HT-29 (cell line): ENCODE measurements at regions not wholly inside any gene's neighbourhood (a gene's known extent, or its start where the extent isn't known, plus 50 kb on each side); places are given as distances from the start of the nearest gene placed in this dataset.

Experiments
- DNase-seq: peaks from one replicate; pipeline ENCODE4 v3.0.0-alpha.2; 2015; ENCODE audit warnings: low spot score

DNA sequence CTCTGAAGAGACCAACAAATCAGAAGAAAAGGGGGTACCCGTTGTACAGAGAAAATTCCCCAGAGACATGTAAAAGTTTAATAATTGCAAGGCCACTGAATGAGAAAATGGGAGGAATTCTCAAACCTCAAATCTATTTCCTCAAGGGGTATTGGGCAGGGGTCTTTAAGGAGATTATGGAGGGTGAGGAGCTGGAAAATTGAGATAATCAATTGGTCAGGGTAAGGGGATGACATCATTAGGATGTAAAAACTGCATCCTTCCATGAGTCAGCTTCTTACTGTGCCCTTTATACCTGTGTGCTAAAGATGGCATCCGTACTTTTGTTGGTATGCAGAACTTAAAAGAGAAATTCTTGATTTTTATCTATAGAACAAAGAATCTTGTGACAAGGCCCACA lies 641.5 kb downstream of the LRFN5 start:
- DNase-seq, result peak; percentile 19

DNA sequence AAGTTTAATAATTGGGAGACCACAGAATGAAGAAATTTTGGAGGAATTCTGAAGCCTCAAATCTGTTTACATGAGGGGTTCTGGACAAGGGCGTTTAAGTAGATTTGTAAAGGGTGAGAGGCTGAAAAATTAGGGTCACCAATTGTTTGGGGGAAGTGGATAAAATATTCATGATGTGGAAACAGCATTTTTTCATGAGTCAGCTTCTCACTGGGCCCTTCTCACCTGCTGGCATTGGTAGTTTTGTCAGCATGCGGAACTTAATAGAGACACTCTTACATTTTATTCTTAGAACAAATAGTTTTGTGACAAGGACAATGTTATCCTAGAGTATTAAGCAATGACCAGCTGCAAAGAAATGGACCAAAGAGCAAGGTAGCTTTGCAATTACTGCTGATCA lies 634.4 kb downstream of the LRFN5 start:
- no peak for DNase-seq

DNA sequence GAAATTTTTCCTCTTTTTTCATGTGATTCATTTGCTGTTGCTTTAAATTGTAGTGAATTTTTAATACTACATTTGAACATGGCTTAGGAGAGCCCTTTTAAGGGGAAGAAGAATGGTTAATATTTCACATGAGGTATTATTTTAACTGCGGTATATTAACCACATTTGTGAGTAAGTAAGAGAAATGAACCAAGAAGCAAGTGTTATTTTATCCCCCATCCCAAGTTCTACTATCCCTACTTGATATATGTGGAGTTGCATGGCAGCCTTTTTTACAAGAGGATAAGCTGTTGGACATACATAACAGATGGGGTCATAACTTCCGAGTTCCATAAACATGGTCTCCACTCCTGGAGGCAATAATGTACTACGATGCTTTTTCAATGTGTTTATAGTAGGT lies 623.3 kb downstream of the LRFN5 start:
- no peak for DNase-seq

DNA sequence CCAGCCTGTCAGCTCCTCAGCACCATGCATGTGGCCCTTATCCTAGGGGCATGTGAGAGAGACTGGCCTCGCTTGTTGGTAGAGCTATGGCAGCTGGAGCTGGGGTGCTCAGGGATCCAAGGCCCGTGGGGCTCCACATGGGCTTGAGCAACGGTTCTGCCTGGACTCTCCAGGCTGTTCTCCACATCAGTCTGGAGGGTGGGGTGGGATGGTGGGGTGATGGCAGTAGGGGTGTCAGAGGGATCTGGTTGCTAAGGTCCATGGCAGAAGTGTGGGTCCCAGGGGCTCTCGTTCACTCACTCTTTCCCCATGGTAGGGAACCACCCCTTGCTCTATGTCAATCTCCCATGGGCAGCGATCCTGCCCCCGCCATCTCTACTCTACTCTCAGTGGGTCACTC lies 622.6 kb downstream of the LRFN5 start:
- DNase-seq, result no peak

DNA sequence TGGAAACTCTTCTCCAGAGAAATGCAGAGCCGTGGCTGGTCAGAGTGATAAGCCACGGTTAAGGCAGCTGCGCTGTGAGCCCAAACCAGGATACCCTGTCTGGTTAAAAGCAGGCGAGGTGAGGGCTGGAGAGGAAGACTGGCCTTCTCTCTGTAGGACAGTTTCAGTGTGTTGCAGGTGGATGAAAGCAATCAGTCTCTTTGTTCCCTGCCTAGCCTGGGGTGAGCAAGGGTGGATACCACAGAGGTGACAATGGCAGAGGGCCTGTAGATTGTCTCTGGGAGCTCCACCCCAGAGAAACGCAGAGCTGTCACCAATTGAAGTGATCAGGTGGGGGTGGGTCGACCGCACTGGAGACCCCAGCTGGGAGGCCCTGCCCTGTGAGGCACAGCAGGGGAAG lies 621.9 kb downstream of the LRFN5 start:
- no peak for DNase-seq

DNA sequence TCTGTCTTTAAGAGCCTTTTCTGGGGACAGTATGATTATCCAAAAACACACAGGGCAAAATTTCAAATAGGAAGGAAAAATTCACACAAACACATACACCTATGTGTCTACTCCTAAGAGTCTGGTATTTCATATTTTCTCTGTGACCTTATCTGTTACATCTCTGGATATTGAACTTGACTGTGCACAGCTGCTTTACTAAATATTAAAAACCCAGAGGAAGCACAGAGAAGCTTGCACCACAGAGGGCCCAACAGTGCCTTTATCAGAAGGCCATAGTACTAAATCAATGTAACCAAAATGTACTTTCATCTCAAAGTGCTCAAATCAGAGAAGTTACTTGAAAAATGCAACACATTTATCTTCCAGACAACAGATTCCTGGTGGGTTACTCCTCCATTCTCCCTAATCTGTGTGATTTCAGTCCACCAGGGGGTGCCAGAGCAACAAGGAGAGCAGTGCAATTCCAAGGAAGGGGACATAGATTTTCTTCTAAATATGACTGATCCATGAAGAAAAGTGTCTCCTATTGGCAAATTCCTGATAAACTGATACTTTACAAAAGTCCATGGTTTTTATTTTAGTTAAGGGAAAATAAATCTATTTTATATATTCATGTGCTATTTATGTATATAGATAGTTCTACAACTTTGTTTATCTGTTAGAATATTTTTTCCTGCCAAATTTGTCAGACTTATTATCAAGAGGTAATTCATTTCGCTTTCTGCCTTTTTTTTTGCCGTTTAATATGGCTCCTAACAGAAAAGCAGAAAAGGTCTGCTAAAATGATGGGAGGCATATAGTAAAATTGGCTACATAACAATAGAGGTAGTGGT lies 617.6 kb downstream of the LRFN5 start:
- peak; percentile 68 for DNase-seq

DNA sequence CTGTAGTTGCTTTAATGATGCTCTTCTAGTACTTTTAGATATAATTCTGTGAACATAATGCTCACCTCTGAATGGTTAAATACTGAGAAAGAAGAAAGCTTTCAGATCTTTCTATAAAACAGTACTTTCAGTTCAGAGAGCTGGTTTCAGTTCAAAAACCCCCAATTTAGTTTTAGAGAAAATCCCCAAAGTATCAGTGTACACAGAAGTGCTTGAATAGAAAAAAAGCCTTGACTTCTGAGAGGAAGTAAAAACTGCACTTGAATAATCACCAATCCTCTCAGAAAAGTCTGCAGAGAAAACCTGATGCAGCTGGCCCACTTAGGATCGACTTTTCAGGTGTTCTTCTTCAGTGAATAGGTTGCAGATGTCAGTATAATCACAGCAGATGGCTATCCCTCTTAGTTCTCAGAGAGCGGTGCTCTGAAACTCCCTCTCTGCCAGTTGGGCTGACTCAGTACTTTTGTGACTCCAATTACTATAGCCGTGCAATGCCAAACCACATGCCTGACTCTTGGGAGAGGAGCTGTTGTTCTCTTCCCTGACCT lies 616.3 kb downstream of the LRFN5 start:
- DNase-seq, result no peak

DNA sequence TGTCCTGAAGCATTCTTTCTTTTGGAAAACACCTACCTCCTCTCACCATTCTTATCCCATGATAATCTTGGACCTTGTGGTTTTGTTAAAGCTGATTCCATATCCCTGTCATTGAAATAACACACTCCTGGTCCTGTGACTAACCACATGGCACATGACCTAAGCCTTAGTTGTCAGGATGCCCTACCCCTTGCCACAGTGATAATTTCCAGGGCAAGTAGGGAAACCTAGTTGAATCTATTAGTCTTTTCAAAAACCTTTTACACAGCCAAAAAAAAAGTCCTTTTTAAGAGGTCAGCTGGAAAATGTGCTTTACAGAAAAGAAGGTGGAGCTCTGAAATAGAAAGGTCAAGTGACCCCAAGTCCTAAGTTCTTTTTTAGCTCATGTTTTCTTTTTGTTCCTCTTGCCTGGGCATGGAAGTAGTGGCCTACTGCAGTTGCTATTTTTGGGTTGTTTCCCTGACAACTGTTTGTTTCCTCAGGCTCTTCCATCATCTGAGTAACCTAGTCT lies 608.4 kb downstream of the LRFN5 start:
- DNase-seq, result peak; percentile 11

DNA sequence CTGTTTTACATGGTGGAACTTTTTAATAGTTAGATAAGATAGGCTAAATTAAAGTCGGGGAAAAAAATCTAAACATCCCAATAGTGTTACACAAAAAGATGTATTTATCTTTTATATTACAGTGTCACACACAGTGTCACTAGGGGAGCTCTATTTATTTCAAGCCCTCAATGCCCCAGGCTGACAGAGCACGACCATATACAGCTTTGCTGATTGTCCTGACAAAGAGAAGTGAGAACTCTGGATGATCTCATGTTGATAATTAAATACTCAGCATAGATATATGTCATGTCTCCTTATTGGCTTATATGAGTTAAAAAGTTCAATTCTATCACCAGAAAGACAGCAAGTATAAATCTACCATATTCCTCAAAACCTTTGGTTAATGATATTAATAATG lies 594.3 kb downstream of the LRFN5 start:
- no peak for DNase-seq

DNA sequence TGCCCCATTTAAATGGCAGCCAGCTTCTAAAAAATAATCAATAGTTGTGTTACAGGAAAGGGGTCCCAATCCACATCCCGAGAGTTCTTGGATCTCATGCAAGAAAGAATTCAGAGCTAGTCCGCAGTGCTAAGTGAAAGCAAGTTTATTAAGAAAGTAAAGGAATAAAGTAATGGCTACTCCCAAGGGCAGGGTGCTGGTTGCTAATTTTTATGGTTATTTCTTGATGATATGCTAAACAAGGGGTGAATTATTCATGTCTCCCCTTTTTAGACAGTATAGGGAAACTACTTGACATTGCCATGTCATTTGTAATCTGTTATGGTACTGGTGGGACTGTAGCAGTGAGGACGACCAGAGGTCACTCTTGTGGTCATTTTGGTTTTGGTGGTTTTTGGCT lies 591.3 kb downstream of the LRFN5 start:
- DNase-seq, result no peak

DNA sequence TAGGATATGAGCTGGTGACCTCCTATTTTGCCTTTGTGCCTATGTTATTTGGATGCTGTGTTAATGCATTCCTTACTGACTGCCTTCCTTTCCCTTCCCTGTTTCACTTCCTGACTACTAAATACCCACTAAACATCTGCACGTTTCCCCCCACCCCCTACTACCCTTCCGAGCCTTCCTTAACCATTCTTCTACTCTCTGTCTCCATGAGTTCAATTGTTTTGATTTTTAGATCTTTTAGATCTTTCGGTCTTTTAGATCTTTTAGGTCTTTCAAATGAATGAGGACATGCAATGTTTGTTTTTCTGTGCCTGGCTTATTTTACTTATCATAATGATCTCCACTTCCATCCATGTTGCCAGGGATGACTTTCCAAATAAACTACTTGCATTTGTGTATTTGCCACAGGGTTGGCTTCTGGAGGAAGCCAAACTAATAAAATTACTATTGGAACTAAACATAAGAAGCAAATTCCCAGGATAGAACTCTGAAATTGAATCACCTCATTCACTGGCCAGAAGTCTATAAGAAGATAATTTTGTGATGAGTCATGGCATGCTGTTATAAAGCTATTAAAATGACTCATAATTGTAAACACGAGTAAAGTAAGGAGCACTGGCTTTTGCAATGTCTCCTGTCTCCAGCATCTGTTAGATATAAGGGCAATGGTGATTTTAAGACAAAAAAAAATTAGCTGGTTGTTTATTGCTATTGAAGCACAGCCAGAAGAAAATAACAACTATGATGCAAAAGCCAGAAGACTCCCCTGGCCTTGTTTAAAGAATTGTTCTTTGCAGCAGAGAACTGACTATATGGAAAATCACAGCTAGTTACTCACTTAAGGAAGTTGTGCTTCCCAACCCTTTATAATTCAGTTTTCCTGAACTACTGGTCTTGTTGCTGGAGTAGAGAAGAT lies 586.3 kb downstream of the LRFN5 start:
- DNase-seq, result peak; percentile 67

DNA sequence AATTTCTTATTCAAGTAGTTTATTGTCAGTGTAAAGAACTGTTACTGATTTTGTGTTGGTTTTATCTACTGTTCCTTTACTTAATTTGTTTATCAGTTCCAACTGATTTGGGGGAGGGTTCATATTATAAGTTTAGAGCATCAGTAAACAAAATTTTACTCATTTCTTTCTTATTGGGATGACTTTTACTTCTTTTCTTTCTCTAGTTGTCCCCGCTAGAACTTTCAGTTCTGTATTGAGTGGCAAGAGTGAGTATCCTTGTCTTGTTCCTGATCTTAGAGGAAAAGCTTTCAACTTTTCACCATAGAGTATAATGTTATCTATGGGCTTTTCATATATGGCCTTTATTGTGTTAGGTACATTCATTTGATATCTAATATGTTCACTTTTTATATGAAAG lies 584.1 kb downstream of the LRFN5 start:
- DNase-seq, result no peak

DNA sequence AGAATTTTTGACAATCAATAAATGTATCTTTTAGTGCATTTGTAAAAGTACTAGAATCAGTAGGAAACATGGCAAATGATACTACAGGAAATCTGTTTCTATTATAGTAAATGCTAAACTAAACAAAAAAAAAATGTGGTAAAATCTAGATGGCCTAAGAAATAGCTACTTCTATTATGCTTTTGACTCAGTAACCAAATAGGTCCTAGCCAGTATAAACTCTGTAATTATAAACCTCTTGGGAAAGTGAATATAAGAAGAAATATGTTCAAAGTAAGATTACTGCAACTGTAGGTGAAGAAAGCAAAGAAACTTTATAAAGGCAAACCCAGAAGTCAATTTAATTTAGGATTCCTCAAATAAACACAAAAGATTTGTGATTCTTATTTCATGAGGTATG lies 581.2 kb downstream of the LRFN5 start:
- no peak for DNase-seq

DNA sequence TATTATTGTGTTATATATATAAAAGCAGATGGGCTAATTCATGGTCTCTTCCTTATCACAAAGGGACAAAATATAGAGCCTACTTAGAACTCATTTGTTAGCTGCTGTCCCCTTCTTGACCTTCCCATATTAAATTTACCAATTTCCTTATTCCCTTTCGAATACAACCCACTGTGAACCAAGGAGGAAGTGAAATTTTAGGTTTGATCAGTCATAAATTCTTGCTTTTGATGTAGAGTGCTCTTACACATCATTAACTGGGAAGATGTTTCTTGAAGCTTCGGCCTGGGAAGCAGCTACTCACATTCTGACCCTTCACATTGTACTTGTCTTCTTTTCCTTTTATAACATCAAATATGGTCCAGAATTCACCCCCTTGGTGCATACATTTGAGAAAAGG lies 579.0 kb downstream of the LRFN5 start:
- no peak for DNase-seq

DNA sequence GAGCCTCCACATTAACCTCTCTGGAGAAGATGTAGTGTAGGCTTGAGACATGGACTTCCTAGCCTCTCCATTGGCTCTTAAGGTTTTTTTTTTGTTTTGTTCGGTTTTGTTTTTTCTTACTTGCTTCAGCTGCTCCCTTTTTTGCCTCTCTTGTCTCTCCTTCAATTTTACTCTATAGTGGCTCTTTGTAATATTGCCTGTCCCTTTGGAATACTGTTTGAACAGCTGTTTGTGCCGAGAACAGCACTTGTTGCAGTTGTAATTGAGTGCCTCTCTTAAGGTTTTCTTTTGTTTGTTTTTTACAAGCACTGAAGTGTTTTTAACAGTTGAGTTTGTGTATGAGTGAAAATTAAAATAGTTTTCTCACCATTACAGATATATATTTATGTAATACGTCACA lies 567.7 kb downstream of the LRFN5 start:
- no peak for DNase-seq

DNA sequence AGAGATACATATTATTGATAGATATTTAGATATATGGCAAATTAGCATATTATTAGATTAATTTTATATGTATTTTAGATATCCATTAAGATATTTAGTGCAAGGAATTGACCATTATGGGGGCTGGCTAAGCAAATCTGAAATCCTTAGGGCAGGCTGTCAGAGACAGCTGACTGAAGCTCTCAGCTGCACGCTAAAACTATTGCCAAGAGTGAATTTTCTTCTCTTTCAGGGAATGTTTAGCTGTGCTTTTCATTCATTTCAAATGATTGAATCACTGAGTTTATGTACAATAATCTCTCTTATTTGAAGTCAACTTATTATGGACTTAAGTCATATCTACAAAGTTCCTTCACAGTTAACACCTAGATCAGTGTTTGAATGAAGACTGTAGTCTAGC lies 566.5 kb downstream of the LRFN5 start:
- no peak for DNase-seq

DNA sequence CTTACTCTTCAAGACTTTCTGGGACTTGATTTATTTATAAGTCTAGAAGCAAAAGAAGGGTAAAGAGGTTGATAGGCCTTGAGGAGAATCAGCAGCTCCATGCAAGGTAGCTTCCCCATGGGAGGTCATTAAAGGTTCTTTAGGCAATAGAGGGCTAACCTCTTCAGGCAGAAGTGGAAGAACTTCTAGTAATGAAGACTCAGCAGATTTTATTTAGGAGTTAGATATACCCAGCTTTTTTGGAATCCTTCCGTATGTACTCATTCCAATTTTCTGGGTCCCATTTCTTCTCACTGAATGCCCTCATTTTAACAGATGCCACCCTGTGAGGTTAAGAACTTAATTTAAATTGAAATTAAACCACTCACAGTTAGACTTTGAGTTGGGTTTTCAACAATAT lies 565.6 kb downstream of the LRFN5 start:
- DNase-seq, result no peak

DNA sequence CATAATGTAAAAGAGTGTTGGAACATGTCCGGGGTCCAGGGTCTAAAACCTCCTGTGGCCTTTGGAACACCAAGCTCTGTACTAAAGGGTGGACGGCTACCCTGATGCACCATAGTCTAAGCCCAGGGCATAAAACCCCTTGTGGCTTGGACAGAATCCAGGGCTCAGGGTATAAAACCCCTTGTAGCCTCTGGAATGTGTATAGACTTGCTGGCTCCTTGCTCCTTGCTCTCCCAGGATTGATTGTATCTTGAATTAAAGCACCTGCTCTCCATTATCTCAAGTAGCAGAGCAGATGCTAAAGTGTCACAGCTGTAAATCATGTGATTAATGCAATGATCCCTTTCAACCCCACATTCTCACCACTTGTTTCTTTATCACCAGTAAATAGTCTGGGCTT lies 556.5 kb downstream of the LRFN5 start:
- DNase-seq, result no peak

DNA sequence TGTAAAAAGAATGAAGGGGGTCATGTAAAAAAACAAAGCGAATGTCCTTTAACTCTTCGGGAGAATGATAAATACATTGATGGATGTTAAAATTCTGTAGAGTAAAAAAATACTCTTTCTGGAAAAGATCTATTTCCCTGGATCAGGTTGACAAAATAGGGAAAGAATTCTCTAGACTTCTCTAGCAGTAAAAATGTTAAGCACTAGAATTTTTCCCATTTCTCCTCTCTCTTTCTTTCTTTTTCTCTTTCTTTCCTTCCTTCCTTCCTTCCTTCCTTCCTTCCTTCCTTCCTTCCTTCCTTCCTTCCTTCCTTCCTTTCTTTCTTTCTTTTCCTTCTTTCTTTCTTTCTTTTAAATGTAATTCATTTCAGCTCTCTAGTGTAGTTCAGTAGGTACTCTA lies 552.5 kb downstream of the LRFN5 start:
- no peak for DNase-seq

DNA sequence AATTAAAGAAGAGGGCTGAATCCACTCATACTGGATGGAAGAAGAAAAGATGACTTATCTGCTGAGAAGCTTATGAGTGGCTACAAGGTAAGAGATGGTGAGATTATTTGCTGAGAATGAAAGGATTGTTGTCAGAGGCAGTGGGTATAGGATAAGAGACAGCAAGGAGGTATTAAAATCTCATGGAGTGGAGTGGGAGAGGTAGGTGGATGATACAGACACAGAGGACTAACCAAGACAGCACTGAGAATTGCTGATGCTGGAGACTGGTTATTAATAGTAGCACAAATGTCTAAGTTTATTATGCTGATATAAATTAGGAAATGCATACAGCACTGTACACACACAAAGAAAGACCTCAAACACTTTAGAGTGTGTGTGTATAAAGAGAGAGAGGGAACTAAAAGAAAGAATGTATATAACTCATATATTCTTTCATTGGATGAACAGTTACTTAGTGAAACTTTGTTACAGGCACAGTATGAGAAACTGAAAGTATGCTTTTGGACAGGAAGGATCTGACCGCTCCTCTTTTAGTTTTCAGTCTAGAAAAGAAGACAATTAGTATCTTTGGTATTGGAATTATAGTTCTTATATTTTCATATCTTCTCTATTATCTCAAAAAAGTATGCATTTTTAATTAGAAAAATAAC lies 543.1 kb downstream of the LRFN5 start:
- DNase-seq, result no peak

DNA sequence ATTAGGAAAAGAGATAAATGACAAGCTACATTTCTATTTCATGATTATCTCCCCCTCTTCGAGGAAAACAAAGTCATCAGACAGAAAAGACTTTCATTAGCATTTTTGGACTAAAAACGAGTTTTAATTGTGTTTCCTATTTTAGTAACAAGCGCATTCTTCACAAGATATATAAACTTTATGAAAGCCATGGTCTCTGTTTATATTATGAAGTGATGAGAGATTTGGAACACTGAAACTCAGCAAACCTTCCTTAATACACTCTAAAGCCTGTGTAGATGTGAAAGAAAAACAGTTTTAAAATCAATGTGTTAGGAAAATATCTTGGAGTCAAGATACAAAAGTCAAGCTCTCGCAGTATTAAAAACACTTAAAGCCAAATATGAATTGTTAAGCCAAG lies 539.1 kb downstream of the LRFN5 start:
- DNase-seq, result no peak

DNA sequence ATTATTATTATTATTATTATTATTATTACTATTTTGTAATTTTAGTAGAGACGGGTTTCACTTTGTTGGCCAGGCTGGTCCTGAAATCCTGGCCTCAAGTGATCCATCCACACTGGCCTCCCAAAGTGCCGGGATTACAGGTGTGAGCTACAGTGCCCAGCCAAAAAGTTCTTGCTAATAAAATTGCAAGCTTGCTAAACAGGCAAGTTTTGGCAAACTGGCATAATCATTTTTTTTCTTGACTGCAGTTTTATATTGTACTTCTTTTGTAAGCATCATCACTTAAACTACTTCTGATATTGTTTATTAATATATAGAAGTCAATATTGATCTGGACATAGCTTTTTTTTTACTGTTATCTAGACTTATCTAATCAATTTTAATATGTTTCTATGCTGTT lies 536.4 kb downstream of the LRFN5 start:
- no peak for DNase-seq
